ENCODE measurements at regions not wholly inside any gene's neighbourhood (a gene's known extent, or its start where the extent isn't known, plus 50 kb on each side); places are given as distances from the start of the nearest gene placed in this dataset.

GRCh38 chr1:38120552-38121230 is 74.1 kb upstream of the POU3F1 start:
- no peak for TF ChIP-seq RAD21 (IDR thresholded peaks at IDR 0.05; ENCODE audit: low read depth)
- no peak for TF ChIP-seq ZBTB33 (IDR thresholded peaks at IDR 0.05; ENCODE audit: extremely low read depth, insufficient replicate concordance, low read length)
- TF ChIP-seq EZH2phosphoT487 (IDR thresholded peaks at IDR 0.05; ENCODE audit: borderline replicate concordance) = no peak
- TF ChIP-seq, protein P1, sequence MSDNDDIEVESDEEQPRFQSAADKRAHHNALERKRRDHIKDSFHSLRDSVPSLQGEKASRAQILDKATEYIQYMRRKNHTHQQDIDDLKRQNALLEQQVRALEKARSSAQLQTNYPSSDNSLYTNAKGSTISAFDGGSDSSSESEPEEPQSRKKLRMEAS (IDR thresholded peaks at IDR 0.05) = no peak
- intact Hi-C loops (cut with micrococcal nuclease) = no loop called here
- no TSS peak for BruUV-seq (replicated peaks)
- no peaks in the 10 kb centered on the region for H3K9me2 ChIP-seq (ENCODE audit: insufficient read depth)
- ChIA-PET RAD21 (ENCODE audit: low non-redundant PET in 1 of 2, low total read pairs in 2 of 2, uncharacterized antibody in 2 of 2, unreplicated experiment in 2 of 2) (no interaction called here), CTCF (no interaction called here), POLR2A (no interaction called here)
- no peak overlapping the region for H3K4me3 ChIP-seq (replicated peaks in 1 of 2; ENCODE audit: low read depth in 1 of 2, low read length in 2 of 2)
- no peak for ATAC-seq
- no peaks in the 10 kb centered on the region for H3K36me3 ChIP-seq (ENCODE audit: control insufficient read depth in 1 of 2, insufficient read depth in 2 of 2, low read length in 2 of 2)
- H3K27me3 ChIP-seq (ENCODE audit: insufficient read depth, low read length) = no peaks in the 10 kb centered on the region
- no peak overlapping the region for H3K4me2 ChIP-seq (ENCODE audit: low read length)
- DNase-seq (ENCODE audit: low read depth, low spot score) = no peak
- no peak overlapping the region for H2AFZ ChIP-seq (ENCODE audit: low read depth, low read length, poor library complexity, severe bottlenecking)
- H3K79me2 ChIP-seq (ENCODE audit: insufficient read depth, low read length) = no peaks in the 10 kb centered on the region
- H4K20me1 ChIP-seq (ENCODE audit: insufficient read depth) = no peaks in the 10 kb centered on the region
- no peak overlapping the region for H3K27ac ChIP-seq (ENCODE audit: low read depth, low read length)
- H3K9me3 ChIP-seq (ENCODE audit: control insufficient read depth in 1 of 2, insufficient read depth in 1 of 2, low read depth in 1 of 2, low read length in 2 of 2) = no peaks in the 10 kb centered on the region
- H3K4me1 ChIP-seq (ENCODE audit: control insufficient read depth in 1 of 2, insufficient read depth in 2 of 2, low read length in 2 of 2) = peaks cover 0 to 7% of the 10 kb centered on the region in 2 experiments; a peak in 1 of 4 replicates
- H3K9ac ChIP-seq (ENCODE audit: low read length) = no peak overlapping the region

DNA sequence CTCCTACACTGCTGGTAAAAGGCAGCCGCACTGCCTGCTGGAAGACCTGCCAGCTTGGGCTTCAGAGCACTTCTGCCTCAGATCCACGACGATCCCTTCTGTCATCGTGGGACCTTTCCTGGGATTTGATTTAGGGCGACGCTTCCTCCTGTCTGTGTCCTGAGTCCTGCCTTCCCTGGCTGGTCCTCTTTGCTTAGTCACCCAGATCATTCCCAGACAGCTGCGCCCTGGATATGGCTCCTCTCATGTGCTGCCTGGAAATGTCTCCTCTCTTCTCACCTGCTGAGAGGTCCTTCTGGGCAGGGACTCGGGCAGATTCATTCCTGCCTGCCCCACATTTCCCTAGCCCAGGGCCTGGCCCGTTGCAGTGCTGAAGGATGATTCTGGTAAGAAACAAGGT is 72.4 kb upstream of the POU3F1 start:
- H3K4me3 ChIP-seq (replicated peaks in 1 of 2; ENCODE audit: low read depth in 1 of 2, low read length in 2 of 2) = no peak overlapping the region
- no peaks in the 10 kb centered on the region for H3K9me2 ChIP-seq (ENCODE audit: insufficient read depth)
- intact Hi-C loops (cut with micrococcal nuclease) = no loop called here
- H3K27me3 ChIP-seq (ENCODE audit: insufficient read depth, low read length) = no peaks in the 10 kb centered on the region
- no peaks in the 10 kb centered on the region for H3K79me2 ChIP-seq (ENCODE audit: insufficient read depth, low read length)
- no peak overlapping the region for H2AFZ ChIP-seq (ENCODE audit: low read depth, low read length, poor library complexity, severe bottlenecking)
- H3K9ac ChIP-seq (ENCODE audit: low read length) = no peak overlapping the region
- no peak for DNase-seq (ENCODE audit: low read depth, low spot score)
- BruUV-seq (replicated peaks) = no TSS peak
- H3K4me1 ChIP-seq (ENCODE audit: control insufficient read depth in 1 of 2, insufficient read depth in 2 of 2, low read length in 2 of 2) = peaks cover 0 to 7% of the 10 kb centered on the region in 2 experiments; a peak in 1 of 4 replicates
- no peak for ATAC-seq
- H3K27ac ChIP-seq (ENCODE audit: low read depth, low read length) = no peak overlapping the region
- no peak overlapping the region for H3K4me2 ChIP-seq (ENCODE audit: low read length)
- CTCF ChIA-PET = no interaction called here
- RAD21 ChIA-PET (ENCODE audit: low non-redundant PET in 1 of 2, low total read pairs in 2 of 2, uncharacterized antibody in 2 of 2, unreplicated experiment in 2 of 2) = no interaction called here
- H3K9me3 ChIP-seq (ENCODE audit: control insufficient read depth in 1 of 2, insufficient read depth in 1 of 2, low read depth in 1 of 2, low read length in 2 of 2) = no peaks in the 10 kb centered on the region
- POLR2A ChIA-PET = no interaction called here
- no peaks in the 10 kb centered on the region for H3K36me3 ChIP-seq (ENCODE audit: control insufficient read depth in 1 of 2, insufficient read depth in 2 of 2, low read length in 2 of 2)
- H4K20me1 ChIP-seq (ENCODE audit: insufficient read depth) = no peaks in the 10 kb centered on the region
- TF ChIP-seq RAD21 (IDR thresholded peaks at IDR 0.05; ENCODE audit: low read depth) (no peak), EGR1 (IDR thresholded peaks at IDR 0.05; ENCODE audit: low read depth) (no peak), ELF1 (IDR thresholded peaks at IDR 0.05; ENCODE audit: borderline replicate concordance, low read depth) (no peak), FOSL1 (IDR thresholded peaks at IDR 0.05; ENCODE audit: low read depth) (no peak), EZH2 (IDR thresholded peaks at IDR 0.05) (no peak), EZH2phosphoT487 (IDR thresholded peaks at IDR 0.05; ENCODE audit: borderline replicate concordance) (no peak), ZBTB33 (IDR thresholded peaks at IDR 0.05; ENCODE audit: extremely low read depth, insufficient replicate concordance, low read length) (no peak), SIN3A (IDR thresholded peaks at IDR 0.05; ENCODE audit: low read depth) (no peak), YY1 (IDR thresholded peaks at IDR 0.05; ENCODE audit: extremely low read depth, insufficient replicate concordance, low read depth, low read length) (no peak)
- TF ChIP-seq, protein P2, sequence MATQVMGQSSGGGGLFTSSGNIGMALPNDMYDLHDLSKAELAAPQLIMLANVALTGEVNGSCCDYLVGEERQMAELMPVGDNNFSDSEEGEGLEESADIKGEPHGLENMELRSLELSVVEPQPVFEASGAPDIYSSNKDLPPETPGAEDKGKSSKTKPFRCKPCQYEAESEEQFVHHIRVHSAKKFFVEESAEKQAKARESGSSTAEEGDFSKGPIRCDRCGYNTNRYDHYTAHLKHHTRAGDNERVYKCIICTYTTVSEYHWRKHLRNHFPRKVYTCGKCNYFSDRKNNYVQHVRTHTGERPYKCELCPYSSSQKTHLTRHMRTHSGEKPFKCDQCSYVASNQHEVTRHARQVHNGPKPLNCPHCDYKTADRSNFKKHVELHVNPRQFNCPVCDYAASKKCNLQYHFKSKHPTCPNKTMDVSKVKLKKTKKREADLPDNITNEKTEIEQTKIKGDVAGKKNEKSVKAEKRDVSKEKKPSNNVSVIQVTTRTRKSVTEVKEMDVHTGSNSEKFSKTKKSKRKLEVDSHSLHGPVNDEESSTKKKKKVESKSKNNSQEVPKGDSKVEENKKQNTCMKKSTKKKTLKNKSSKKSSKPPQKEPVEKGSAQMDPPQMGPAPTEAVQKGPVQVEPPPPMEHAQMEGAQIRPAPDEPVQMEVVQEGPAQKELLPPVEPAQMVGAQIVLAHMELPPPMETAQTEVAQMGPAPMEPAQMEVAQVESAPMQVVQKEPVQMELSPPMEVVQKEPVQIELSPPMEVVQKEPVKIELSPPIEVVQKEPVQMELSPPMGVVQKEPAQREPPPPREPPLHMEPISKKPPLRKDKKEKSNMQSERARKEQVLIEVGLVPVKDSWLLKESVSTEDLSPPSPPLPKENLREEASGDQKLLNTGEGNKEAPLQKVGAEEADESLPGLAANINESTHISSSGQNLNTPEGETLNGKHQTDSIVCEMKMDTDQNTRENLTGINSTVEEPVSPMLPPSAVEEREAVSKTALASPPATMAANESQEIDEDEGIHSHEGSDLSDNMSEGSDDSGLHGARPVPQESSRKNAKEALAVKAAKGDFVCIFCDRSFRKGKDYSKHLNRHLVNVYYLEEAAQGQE (IDR thresholded peaks at IDR 0.05; ENCODE audit: low read depth) = no peak
